H9 (cell line): ENCODE measurements at regions not wholly inside any gene's neighbourhood (a gene's known extent, or its start where the extent isn't known, plus 50 kb on each side); places are given as distances from the start of the nearest gene placed in this dataset.

Experiments used
- DNase-seq: peaks from one replicate; pipeline ENCODE4 v3.0.0-alpha.2; 2017
- H2AFZ ChIP-seq: one replicate; pipeline ENCODE4 v1.6.1; 2013; ENCODE audit warnings: mild to moderate bottlenecking, low read length, control low read depth, moderate library complexity
- H2AK5ac ChIP-seq: 2 replicates; pipeline ENCODE4 v1.6.1; 2013; ENCODE audit warnings: low read length, control low read depth, mixed read lengths; ENCODE audit not compliant: insufficient read length
- H2BK120ac ChIP-seq: one replicate; pipeline ENCODE4 v1.6.1; 2013; ENCODE audit warnings: low read depth, mild to moderate bottlenecking, low read length, control low read depth, inconsistent platforms; ENCODE audit not compliant: poor library complexity, severe bottlenecking
- H2BK12ac ChIP-seq: 2 replicates; pipeline ENCODE4 v1.6.1; 2013; ENCODE audit warnings: low read length, control low read depth, mixed read lengths, low read depth; ENCODE audit not compliant: insufficient read length
- H2BK15ac ChIP-seq: 2 replicates; pipeline ENCODE4 v1.6.1; 2013; ENCODE audit warnings: low read depth, low read length, control low read depth
- H2BK20ac ChIP-seq: one replicate; pipeline ENCODE4 v1.6.1; 2013; ENCODE audit warnings: low read depth, mild to moderate bottlenecking, low read length, control low read depth, inconsistent platforms; ENCODE audit not compliant: poor library complexity, severe bottlenecking
- H2BK5ac ChIP-seq: 2 replicates; pipeline ENCODE4 v1.6.1; 2013; ENCODE audit warnings: low read length, control low read depth, mixed read lengths; ENCODE audit not compliant: insufficient read length
- H3K14ac ChIP-seq: 2 replicates; pipeline ENCODE4 v1.6.1; 2013; ENCODE audit warnings: low read length, control low read depth; ENCODE audit not compliant: insufficient read depth
- H3K18ac ChIP-seq: 2 replicates; pipeline ENCODE4 v1.6.1; 2013; ENCODE audit warnings: low read depth, mild to moderate bottlenecking, mixed read lengths, low read length, control low read depth; ENCODE audit not compliant: insufficient read length
- H3K23ac ChIP-seq: 2 replicates; pipeline ENCODE4 v1.6.1; 2013; ENCODE audit warnings: low read length, control low read depth, mixed read lengths, low read depth; ENCODE audit not compliant: insufficient read length
- H3K23me2 ChIP-seq: 2 replicates; pipeline ENCODE4 v1.6.1; 2013; ENCODE audit warnings: low read depth, mild to moderate bottlenecking, mixed read lengths, low read length, control low read depth; ENCODE audit not compliant: insufficient read length, poor library complexity, severe bottlenecking
- H3K27ac ChIP-seq: 2 replicates; pipeline ENCODE4 v1.5.1; 2013; ENCODE audit warnings: low read length, control low read depth, mixed read lengths, low read depth; ENCODE audit not compliant: insufficient read length
- H3K27me3 ChIP-seq: 2 replicates; pipeline ENCODE4 v1.6.1; 2013; ENCODE audit warnings: low read length, control low read depth, inconsistent platforms; ENCODE audit not compliant: insufficient read depth
- H3K4ac ChIP-seq: 2 replicates; pipeline ENCODE4 v1.6.1; 2013; ENCODE audit warnings: low read depth, mild to moderate bottlenecking, control low read depth, inconsistent platforms, low read length, moderate library complexity
- H3K4me1 ChIP-seq: 2 replicates; pipeline ENCODE4 v1.6.1; 2013; ENCODE audit warnings: low read length, control low read depth, inconsistent platforms; ENCODE audit not compliant: insufficient read depth
- H3K4me2 ChIP-seq: 2 replicates; pipeline ENCODE4 v1.6.1; 2013; ENCODE audit warnings: low read length, control low read depth, mixed read lengths; ENCODE audit not compliant: insufficient read length, insufficient read depth
- H3K56ac ChIP-seq: 2 replicates; pipeline ENCODE4 v1.6.1; 2013; ENCODE audit warnings: low read depth, mild to moderate bottlenecking, mixed read lengths, low read length, control low read depth; ENCODE audit not compliant: insufficient read length
- H3K79me1 ChIP-seq: 2 replicates; pipeline ENCODE4 v1.6.1; 2013; ENCODE audit warnings: low read depth, mild to moderate bottlenecking, moderate library complexity, low read length, control low read depth, inconsistent platforms; ENCODE audit not compliant: insufficient read depth, poor library complexity, severe bottlenecking
- H3K79me2 ChIP-seq: 2 replicates; pipeline ENCODE4 v1.6.1; 2013; ENCODE audit warnings: low read length, control low read depth, inconsistent platforms; ENCODE audit not compliant: insufficient read depth
- H3K9ac ChIP-seq: 2 replicates; pipeline ENCODE4 v1.6.1; 2013; ENCODE audit warnings: low read length, control low read depth, mixed read lengths; ENCODE audit not compliant: insufficient read length; ENCODE audit errors: extremely low read depth
- H3K9me3 ChIP-seq: one replicate; pipeline ENCODE4 v1.6.1; 2013; ENCODE audit warnings: low read depth, low read length, inconsistent platforms; ENCODE audit not compliant: control insufficient read depth
- H3T11ph ChIP-seq: one replicate; pipeline ENCODE4 v1.6.1; 2013; ENCODE audit warnings: mild to moderate bottlenecking, low read length, control low read depth, inconsistent platforms
- H4K20me1 ChIP-seq: one replicate; pipeline ENCODE4 v1.6.1; 2013; ENCODE audit not compliant: control insufficient read depth, insufficient read length, insufficient read depth
- H4K5ac ChIP-seq: 2 replicates; pipeline ENCODE4 v1.6.1; 2013; ENCODE audit warnings: low read depth, mild to moderate bottlenecking, mixed read lengths, low read length, control low read depth; ENCODE audit not compliant: insufficient read length
- H4K8ac ChIP-seq: replicated peaks from 2 replicates; pipeline ENCODE4 v1.6.1; 2013; ENCODE audit warnings: low read length, control low read depth, mixed read lengths, low read depth; ENCODE audit not compliant: insufficient read length
- H4K91ac ChIP-seq: 2 replicates; pipeline ENCODE4 v1.6.1; 2013; ENCODE audit warnings: low read depth, mild to moderate bottlenecking, moderate library complexity, mixed read lengths, low read length, control low read depth; ENCODE audit not compliant: insufficient read length
- H3K27ac Mint-ChIP-seq, 3 experiments: 2 replicates in 2 of 3; 3 replicates in 1 of 3; pipeline ENCODE4 v1.8.0; 2020 to 2021; ENCODE audit warnings: mixed read lengths in 3 of 3, mild to moderate bottlenecking in 1 of 3, moderate library complexity in 1 of 3
- H3K27me3 Mint-ChIP-seq: 2 replicates; pipeline ENCODE4 v1.8.0; 2021; ENCODE audit warnings: low read depth, mild to moderate bottlenecking, moderate library complexity, mixed read lengths
- H3K36me3 Mint-ChIP-seq, 3 experiments: 2 replicates in 2 of 3; 3 replicates in 1 of 3; pipeline ENCODE4 v1.8.0; 2020 to 2021; ENCODE audit warnings: low read depth in 3 of 3, mixed read lengths in 3 of 3; ENCODE audit not compliant: insufficient read depth in 1 of 3
- H3K4me1 Mint-ChIP-seq, 2 experiments: 2 replicates each; pipeline ENCODE4 v1.8.0; 2020; ENCODE audit warnings: mixed read lengths in 2 of 2
- H3K4me3 Mint-ChIP-seq, 2 experiments: 2 replicates in 1 of 2; 3 replicates in 1 of 2; pipeline ENCODE4 v1.8.0; 2020 to 2021; ENCODE audit warnings: mild to moderate bottlenecking in 2 of 2, mixed read lengths in 2 of 2, moderate library complexity in 1 of 2
- H3K9me3 Mint-ChIP-seq, 2 experiments: 2 replicates in 1 of 2; 3 replicates in 1 of 2; pipeline ENCODE4 v1.8.0; 2020; ENCODE audit warnings: mild to moderate bottlenecking in 2 of 2, mixed read lengths in 2 of 2, moderate library complexity in 1 of 2
- CTCF ChIP-seq: fragments of 200-600 bp; sonication (generic); conservative IDR thresholded peaks from 3 replicates; pipeline ENCODE4 v1.8.0; 2021; ENCODE audit warnings: antibody characterized with exemption, mild to moderate bottlenecking
- WGBS: extraction: QIAGEN DNeasy Blood & Tissue Kit; methylation state at CpG from one replicate; pipeline ENCODE4 v1.1.7; 2013; ENCODE audit warnings: missing lambda C conversion rate, low lambda C conversion rate, mixed read lengths; ENCODE audit not compliant: insufficient read length; ENCODE audit errors: extremely low coverage; 5-methylcytosine and 5-hydroxymethylcytosine counted together

- no peak overlapping the region for H3K4me3 Mint-ChIP-seq
- Histone ChIP-seq H3K27me3 (no peaks in the 10 kb centered on the region), H2BK15ac (no peak overlapping the region), H3K23ac (no peak overlapping the region), H2BK12ac (no peak overlapping the region), H3K9me3 (no peaks in the 10 kb centered on the region), H4K91ac (no peak overlapping the region), H4K8ac (no peak overlapping the region), H3K9ac (no peak overlapping the region), H3K79me2 (no peaks in the 10 kb centered on the region), H3K14ac (no peak overlapping the region), H3K56ac (no peak overlapping the region), H3K23me2 (no peaks in the 10 kb centered on the region), H2BK20ac (no peak overlapping the region), H3K4ac (no peak overlapping the region), H3T11ph (no peak overlapping the region), H3K79me1 (no peaks in the 10 kb centered on the region), H2AFZ (no peak overlapping the region), H2BK120ac (no peak overlapping the region), H3K4me1 (no peaks in the 10 kb centered on the region), H4K5ac (no peak overlapping the region), H3K18ac (no peak overlapping the region), H4K20me1 (no peaks in the 10 kb centered on the region), H3K4me2 (no peak overlapping the region), H3K27ac (no peak overlapping the region), H2AK5ac (no peak overlapping the region), H2BK5ac (no peak overlapping the region)
- H3K27me3 Mint-ChIP-seq, result no peaks in the 10 kb centered on the region
- H3K36me3 Mint-ChIP-seq, result no peaks in the 10 kb centered on the region
- peak overlapping the region in 1 of 3 experiments; percentile 20; a peak in 1 of 7 replicates for H3K27ac Mint-ChIP-seq
- H3K9me3 Mint-ChIP-seq, result no peaks in the 10 kb centered on the region
- DNase-seq, result no peak
- H3K4me1 Mint-ChIP-seq, result peaks cover 0 to 5% of the 10 kb centered on the region in 2 experiments; a peak in 2 of 4 replicates
- no peak for TF ChIP-seq CTCF
- no CpG with 5 or more reads among the region's 2 CpGs for WGBS
These were observed 413.7 kb downstream of the PDCD6IP start for GRCh38 chr3:34212175-34212574.
